ENCODE measurements at regions not wholly inside any gene's neighbourhood (a gene's known extent, or its start where the extent isn't known, plus 50 kb on each side); places are given as distances from the start of the nearest gene placed in this dataset.

GRCh38 chr20:40798066-40798465, 109.0 kb upstream of the MAFB start (continued):
- TF ChIP-seq RXRA (IDR thresholded peaks at IDR 0.05) (no peak), GABPA (IDR thresholded peaks at IDR 0.05 in 1 of 2, conservative IDR thresholded peaks at IDR 0.05 in 1 of 2) (no peak), SP1 (IDR thresholded peaks at IDR 0.05) (no peak), TAF1 (conservative IDR thresholded peaks at IDR 0.05) (no peak), NR2F2 (IDR thresholded peaks at IDR 0.05) (no peak), FOXA2 (IDR thresholded peaks at IDR 0.05) (no peak), ZBTB33 (IDR thresholded peaks at IDR 0.05) (no peak), HNF4A (conservative IDR thresholded peaks at IDR 0.05) (no peak), RAD21 (IDR thresholded peaks at IDR 0.05) (no peak), YY1 (IDR thresholded peaks at IDR 0.05) (no peak)

DNA sequence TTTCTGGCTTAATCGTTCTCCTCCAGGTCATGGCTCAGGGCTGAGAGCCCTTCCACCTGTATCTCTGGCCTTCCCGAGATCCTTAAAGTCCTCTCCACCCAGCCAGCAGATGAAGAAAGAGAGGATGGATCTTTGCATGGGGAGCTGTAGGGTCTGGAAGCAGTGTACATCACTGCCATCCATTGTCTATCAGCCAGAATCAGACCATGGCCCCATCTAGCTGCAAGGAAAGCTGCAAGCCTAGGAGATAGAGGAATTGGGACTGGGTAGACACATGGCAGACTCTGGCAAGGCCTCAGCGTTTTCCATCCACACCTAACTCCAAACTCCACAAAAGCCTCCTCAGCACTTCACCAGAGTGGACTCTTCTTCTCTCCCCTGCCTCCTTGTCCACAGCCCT, 113.8 kb upstream of the MAFB start:
- Histone ChIP-seq H3K27me3 (ENCODE audit: control insufficient read depth in 4 of 4, insufficient read depth in 4 of 4, low read length in 3 of 4) (peaks cover 0 to 3% (median 0%) of the 10 kb centered on the region in 4 donors), H3K4me1 (ENCODE audit: control insufficient read depth in 4 of 4, insufficient read depth in 4 of 4, low read length in 3 of 4) (no peaks in the 10 kb centered on the region), H3K9me3 (ENCODE audit: control insufficient read depth in 4 of 4, low read length in 3 of 4) (no peaks in the 10 kb centered on the region), H3K9ac (ENCODE audit: low read depth in 1 of 2, low read length in 2 of 2) (no peak overlapping the region), H3K4me3 (ENCODE audit: low read depth in 1 of 3, low read length in 3 of 3) (no peak overlapping the region), H3K27ac (ENCODE audit: low read depth in 1 of 2, low read length in 2 of 2) (no peak overlapping the region), H3K36me3 (ENCODE audit: control insufficient read depth in 4 of 4, insufficient read depth in 3 of 4, low read depth in 1 of 4, low read length in 3 of 4) (no peaks in the 10 kb centered on the region)
- DNase-seq (ENCODE audit: low spot score): no peak
- 74% methylated on average over 3 of the region's 3 CpGs for WGBS
- TF ChIP-seq JUND (IDR thresholded peaks at IDR 0.05) (no peak), GABPA (IDR thresholded peaks at IDR 0.05 in 1 of 2, conservative IDR thresholded peaks at IDR 0.05 in 1 of 2) (no peak), ZBTB33 (IDR thresholded peaks at IDR 0.05) (no peak), HNF4G (IDR thresholded peaks at IDR 0.05) (no peak), RAD21 (IDR thresholded peaks at IDR 0.05) (no peak), YY1 (IDR thresholded peaks at IDR 0.05) (no peak), TAF1 (conservative IDR thresholded peaks at IDR 0.05) (no peak), CTCF (IDR thresholded peaks at IDR 0.05; ENCODE audit: low read depth, low read length, missing input control) (no peak), FOXA1 (IDR thresholded peaks at IDR 0.05) (no peak), RXRA (IDR thresholded peaks at IDR 0.05) (no peak), NR2F2 (IDR thresholded peaks at IDR 0.05) (no peak), EGR1 (IDR thresholded peaks at IDR 0.05; ENCODE audit: low read depth in 2 of 2) (no peak), REST (IDR thresholded peaks at IDR 0.05) (no peak), SP1 (IDR thresholded peaks at IDR 0.05) (no peak), HNF4A (conservative IDR thresholded peaks at IDR 0.05) (no peak), FOXA2 (IDR thresholded peaks at IDR 0.05) (no peak)
- TF ChIP-seq, protein P1, sequence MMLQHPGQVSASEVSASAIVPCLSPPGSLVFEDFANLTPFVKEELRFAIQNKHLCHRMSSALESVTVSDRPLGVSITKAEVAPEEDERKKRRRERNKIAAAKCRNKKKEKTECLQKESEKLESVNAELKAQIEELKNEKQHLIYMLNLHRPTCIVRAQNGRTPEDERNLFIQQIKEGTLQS (IDR thresholded peaks at IDR 0.05): no peak
- TF ChIP-seq, protein P2, sequence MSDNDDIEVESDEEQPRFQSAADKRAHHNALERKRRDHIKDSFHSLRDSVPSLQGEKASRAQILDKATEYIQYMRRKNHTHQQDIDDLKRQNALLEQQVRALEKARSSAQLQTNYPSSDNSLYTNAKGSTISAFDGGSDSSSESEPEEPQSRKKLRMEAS (IDR thresholded peaks at IDR 0.05): no peak
